ENCODE measurements at regions not wholly inside any gene's neighbourhood (a gene's known extent, or its start where the extent isn't known, plus 50 kb on each side); places are given as distances from the start of the nearest gene placed in this dataset.

DNA sequence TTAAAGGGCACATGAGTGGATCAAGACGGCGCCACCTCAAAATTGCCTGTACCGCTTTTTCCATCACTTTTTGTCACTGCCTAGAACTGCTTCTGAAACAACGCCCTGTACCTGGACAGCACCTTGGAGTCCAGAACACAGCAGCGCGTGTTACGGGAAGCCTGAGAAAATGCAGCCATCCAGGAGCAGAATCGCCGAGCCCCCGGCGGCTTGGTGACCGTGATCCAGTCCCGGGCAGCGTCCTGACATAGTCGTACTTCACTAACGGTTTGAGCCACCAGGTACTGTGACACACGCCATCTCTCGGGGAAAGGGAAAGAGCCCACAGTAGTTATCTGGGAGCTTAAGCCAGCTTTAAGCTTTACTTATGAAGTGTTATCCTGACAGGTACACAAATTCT, 168.9 kb upstream of the SALL3 start:
- TF ChIP-seq EZH2 (IDR thresholded peaks at IDR 0.05; ENCODE audit: insufficient read depth, poor library complexity, severe bottlenecking) = no peak
- no peak for TF ChIP-seq EZH2phosphoT487 (IDR thresholded peaks at IDR 0.05; ENCODE audit: insufficient read depth, low read depth)
